DND-41 (cell line): ENCODE measurements at regions not wholly inside any gene's neighbourhood (a gene's known extent, or its start where the extent isn't known, plus 50 kb on each side); places are given as distances from the start of the nearest gene placed in this dataset.

ENCODE experiments used
- ATAC-seq: fragments of 200-7000 bp; cut with Tn5 transposase; 3 replicates; pipeline ENCODE4 v1.9.1; 2021; ENCODE audit warnings: low read depth; ENCODE audit not compliant: insufficient read depth
- DNase-seq: peaks from one replicate; pipeline ENCODE4 v3.0.0-alpha.2; 2020
- H2AFZ ChIP-seq: 2 replicates; pipeline ENCODE4 v1.6.0; 2012; ENCODE audit warnings: low read depth, low read length
- H3K27ac ChIP-seq: 2 replicates; pipeline ENCODE4 v1.5.1; 2012; ENCODE audit warnings: low read length, inconsistent platforms
- H3K27me3 ChIP-seq: fragments of 200-600 bp; sonication (generic); 2 replicates; pipeline ENCODE4 v1.6.0; 2012; ENCODE audit warnings: low read length, mild to moderate bottlenecking, inconsistent platforms; ENCODE audit not compliant: insufficient read depth, poor library complexity
- H3K36me3 ChIP-seq: 2 replicates; pipeline ENCODE4 v1.5.1; 2012; ENCODE audit warnings: low read length, inconsistent platforms; ENCODE audit not compliant: insufficient read depth
- H3K4me1 ChIP-seq: 2 replicates; pipeline ENCODE4 v1.5.1; 2012; ENCODE audit warnings: mild to moderate bottlenecking, low read length; ENCODE audit not compliant: insufficient read depth
- H3K4me2 ChIP-seq: 2 replicates; pipeline ENCODE4 v1.6.0; 2012; ENCODE audit warnings: mild to moderate bottlenecking, moderate library complexity, low read length, inconsistent platforms; ENCODE audit not compliant: insufficient read depth
- H3K4me3 ChIP-seq, 2 experiments: fragments of 200-600 bp in 1 of 2; shearing (Covaris generic) in 1 of 2; 2 replicates each; pipeline ENCODE4 v1.5.1; 2012 to 2016; ENCODE audit warnings: inconsistent platforms in 2 of 2, low read length in 2 of 2, mild to moderate bottlenecking in 2 of 2, low read depth in 1 of 2, moderate library complexity in 1 of 2
- H3K79me2 ChIP-seq: 2 replicates; pipeline ENCODE4 v1.6.0; 2012; ENCODE audit warnings: low read length, inconsistent platforms; ENCODE audit not compliant: insufficient read depth
- H3K9ac ChIP-seq: 2 replicates; pipeline ENCODE4 v1.6.0; 2012; ENCODE audit warnings: low read depth, mild to moderate bottlenecking, inconsistent platforms, low read length, moderate library complexity
- H3K9me3 ChIP-seq: 2 replicates; pipeline ENCODE4 v1.5.1; 2012; ENCODE audit warnings: low read length, moderate library complexity, mild to moderate bottlenecking, inconsistent platforms; ENCODE audit not compliant: insufficient read depth, severe bottlenecking
- H4K20me1 ChIP-seq: 2 replicates; pipeline ENCODE4 v1.6.0; 2012; ENCODE audit warnings: low read length; ENCODE audit not compliant: insufficient read depth
- EZH2 ChIP-seq: IDR thresholded peaks from 3 replicates; pipeline ENCODE4 v1.6.1; 2012; ENCODE audit warnings: borderline replicate concordance, low read depth, mild to moderate bottlenecking, moderate library complexity, low read length, inconsistent platforms; ENCODE audit not compliant: severe bottlenecking
- TF ChIP-seq, protein P1 (sequence below): IDR thresholded peaks from 2 replicates; pipeline ENCODE4 v1.5.1; 2012; ENCODE audit warnings: borderline replicate concordance, low read length, moderate library complexity, mild to moderate bottlenecking; ENCODE audit not compliant: poor library complexity, severe bottlenecking; ENCODE audit errors: extremely low read depth

GRCh38 chr4:137432446-137433311 lies 99.6 kb downstream of the PCDH18 start:
- H3K79me2 ChIP-seq: no peaks in the 10 kb centered on the region
- no peak overlapping the region for H3K4me2 ChIP-seq
- TF ChIP-seq, protein P1, sequence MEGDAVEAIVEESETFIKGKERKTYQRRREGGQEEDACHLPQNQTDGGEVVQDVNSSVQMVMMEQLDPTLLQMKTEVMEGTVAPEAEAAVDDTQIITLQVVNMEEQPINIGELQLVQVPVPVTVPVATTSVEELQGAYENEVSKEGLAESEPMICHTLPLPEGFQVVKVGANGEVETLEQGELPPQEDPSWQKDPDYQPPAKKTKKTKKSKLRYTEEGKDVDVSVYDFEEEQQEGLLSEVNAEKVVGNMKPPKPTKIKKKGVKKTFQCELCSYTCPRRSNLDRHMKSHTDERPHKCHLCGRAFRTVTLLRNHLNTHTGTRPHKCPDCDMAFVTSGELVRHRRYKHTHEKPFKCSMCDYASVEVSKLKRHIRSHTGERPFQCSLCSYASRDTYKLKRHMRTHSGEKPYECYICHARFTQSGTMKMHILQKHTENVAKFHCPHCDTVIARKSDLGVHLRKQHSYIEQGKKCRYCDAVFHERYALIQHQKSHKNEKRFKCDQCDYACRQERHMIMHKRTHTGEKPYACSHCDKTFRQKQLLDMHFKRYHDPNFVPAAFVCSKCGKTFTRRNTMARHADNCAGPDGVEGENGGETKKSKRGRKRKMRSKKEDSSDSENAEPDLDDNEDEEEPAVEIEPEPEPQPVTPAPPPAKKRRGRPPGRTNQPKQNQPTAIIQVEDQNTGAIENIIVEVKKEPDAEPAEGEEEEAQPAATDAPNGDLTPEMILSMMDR: no peak
- TF ChIP-seq EZH2: no peak
- H3K36me3 ChIP-seq: no peaks in the 10 kb centered on the region
- no peak for ATAC-seq
- no peak for DNase-seq
- H3K9ac ChIP-seq: no peak overlapping the region
- no peaks in the 10 kb centered on the region for H3K9me3 ChIP-seq
- H2AFZ ChIP-seq: no peak overlapping the region
- no peaks in the 10 kb centered on the region for H3K27me3 ChIP-seq
- H4K20me1 ChIP-seq: no peaks in the 10 kb centered on the region
- H3K4me1 ChIP-seq: no peaks in the 10 kb centered on the region
- no peak overlapping the region for H3K27ac ChIP-seq
- no peak overlapping the region for H3K4me3 ChIP-seq

- H3K36me3 ChIP-seq: no peaks in the 10 kb centered on the region
- H3K27ac ChIP-seq: no peak overlapping the region
- H3K27me3 ChIP-seq: no peaks in the 10 kb centered on the region
- no peak for DNase-seq
- no peaks in the 10 kb centered on the region for H4K20me1 ChIP-seq
- no peak for TF ChIP-seq EZH2
- TF ChIP-seq, protein P1: no peak
- no peak overlapping the region for H3K4me3 ChIP-seq
- ATAC-seq: no peak
- no peak overlapping the region for H3K9ac ChIP-seq
- H3K4me2 ChIP-seq: no peak overlapping the region
- no peaks in the 10 kb centered on the region for H3K79me2 ChIP-seq
- no peaks in the 10 kb centered on the region for H3K4me1 ChIP-seq
- no peaks in the 10 kb centered on the region for H3K9me3 ChIP-seq
- no peak overlapping the region for H2AFZ ChIP-seq
Observed at GRCh38 chr4:137430171-137430570, 102.1 kb downstream of the PCDH18 start.

- DNase-seq: no peak
- no peak overlapping the region for H3K9ac ChIP-seq
- no peak overlapping the region for H2AFZ ChIP-seq
- H3K9me3 ChIP-seq: no peaks in the 10 kb centered on the region
- H3K27me3 ChIP-seq: no peaks in the 10 kb centered on the region
- no peak overlapping the region for H3K27ac ChIP-seq
- TF ChIP-seq, protein P1: no peak
- no peak for TF ChIP-seq EZH2
- H3K79me2 ChIP-seq: no peaks in the 10 kb centered on the region
- ATAC-seq: no peak
- H3K4me2 ChIP-seq: no peak overlapping the region
- H4K20me1 ChIP-seq: no peaks in the 10 kb centered on the region
- no peaks in the 10 kb centered on the region for H3K4me1 ChIP-seq
- H3K36me3 ChIP-seq: no peaks in the 10 kb centered on the region
- no peak overlapping the region for H3K4me3 ChIP-seq
Observed at GRCh38 chr4:137427411-137427810, 104.9 kb downstream of the PCDH18 start.
